ENCODE measurements at regions not wholly inside any gene's neighbourhood (a gene's known extent, or its start where the extent isn't known, plus 50 kb on each side); places are given as distances from the start of the nearest gene placed in this dataset.

- Histone ChIP-seq H3K23me2 (ENCODE audit: low read depth, low read length) (no peaks in the 10 kb centered on the region; the same call in 1 of the 2 replicates), H3K27ac (ENCODE audit: low read depth, low read length) (no peak overlapping the region), H4K5ac (ENCODE audit: insufficient read length, low read depth, low read length) (no peak overlapping the region), H3K4me1 (replicated peaks in 1 of 4; ENCODE audit: control insufficient read depth in 3 of 4, insufficient read depth in 4 of 4, low read length in 3 of 4) (no peaks in the 10 kb centered on the region), H3K4me3 (ENCODE audit: extremely low read depth in 1 of 4, insufficient read depth in 2 of 4, low read depth in 3 of 4, low read length in 4 of 4) (no peak overlapping the region), H3K14ac (ENCODE audit: insufficient read length) (no peak overlapping the region), H4K20me1 (replicated peaks in 1 of 2; ENCODE audit: control insufficient read depth in 1 of 2, insufficient read depth in 2 of 2, low read length in 2 of 2) (no peaks in the 10 kb centered on the region), H3K9me3 (ENCODE audit: insufficient read depth in 2 of 2, low read depth in 1 of 2, low read length in 1 of 2) (no peaks in the 10 kb centered on the region), H3K36me3 (ENCODE audit: control insufficient read depth in 2 of 4, insufficient read depth in 4 of 4, low read length in 3 of 4) (no peaks in the 10 kb centered on the region), H3K56ac (replicated peaks; ENCODE audit: insufficient read length, low read depth, low read length) (no peak overlapping the region), H3K79me2 (ENCODE audit: control insufficient read depth in 1 of 2, insufficient read depth in 2 of 2, low read length in 2 of 2) (no peaks in the 10 kb centered on the region), H2BK20ac (ENCODE audit: low read length) (no peak overlapping the region), H2BK15ac (ENCODE audit: low read length) (no peak overlapping the region), H3K18ac (ENCODE audit: extremely low read depth, low read length) (no peak overlapping the region), H2BK12ac (ENCODE audit: low read depth, low read length) (no peak overlapping the region), H4K8ac (ENCODE audit: extremely low read depth, insufficient read depth, low read length) (no peak overlapping the region), H4K91ac (replicated peaks; ENCODE audit: insufficient read length, low read length) (no peak overlapping the region), H3K79me1 (ENCODE audit: low read depth, low read length) (no peaks in the 10 kb centered on the region), H2BK5ac (ENCODE audit: low read depth, low read length) (no peak overlapping the region), H3K23ac (ENCODE audit: insufficient read length) (no peak overlapping the region), H3K4ac (replicated peaks; ENCODE audit: insufficient read length, low read depth, low read length) (no peak overlapping the region), H3K27me3 (replicated peaks in 1 of 4; ENCODE audit: control insufficient read depth in 3 of 4, extremely low read depth in 1 of 4, insufficient read depth in 3 of 4, low read length in 3 of 4) (no peaks in the 10 kb centered on the region), H2AK5ac (ENCODE audit: low read depth, low read length) (no peak overlapping the region), H3K4me2 (ENCODE audit: insufficient read depth in 1 of 2, low read depth in 2 of 2, low read length in 2 of 2) (no peak overlapping the region), H2BK120ac (replicated peaks; ENCODE audit: low read depth, low read length) (no peak overlapping the region), H2AFZ (ENCODE audit: low read length) (no peak overlapping the region), H3K9ac (replicated peaks in 1 of 4; ENCODE audit: extremely low read depth in 1 of 4, low read depth in 3 of 4, low read length in 3 of 4) (no peak overlapping the region)
- CTCF ChIA-PET (ENCODE audit: partially characterized antibody) = no interaction called here
- POLR2A ChIA-PET (ENCODE audit: partially characterized antibody) = no interaction called here
- TF ChIP-seq JUND (IDR thresholded peaks at IDR 0.05; ENCODE audit: low read length) (no peak), GABPA (IDR thresholded peaks at IDR 0.05; ENCODE audit: borderline replicate concordance, insufficient read depth, low read length) (no peak), CHD1 (IDR thresholded peaks at IDR 0.05; ENCODE audit: low read depth, low read length) (no peak), TAF1 (IDR thresholded peaks at IDR 0.05; ENCODE audit: low read depth, low read length) (no peak), TEAD4 (IDR thresholded peaks at IDR 0.05; ENCODE audit: low read depth, low read length) (no peak)
- FAIRE-seq (no peak), DNase-seq (ENCODE audit: low read depth in 1 of 2, low spot score in 2 of 2) (no peak)
- WGBS, 2 experiments (ENCODE audit: extremely low coverage in 1 of 2, insufficient coverage in 1 of 2, insufficient read length in 1 of 2, insufficient replicate concordance in 2 of 2, low coverage in 1 of 2, low lambda C conversion rate in 2 of 2, missing lambda C conversion rate in 1 of 2) = 96% methylated on average over 2 of the region's 2 CpGs; no CpG with 5 or more reads in 1 of the 2 experiments
Observed at GRCh38 chr13:68292601-68293000, 1062.5 kb upstream of the PCDH9 start.

Data from H1 (cell line).